ENCODE measurements at regions not wholly inside any gene's neighbourhood (a gene's known extent, or its start where the extent isn't known, plus 50 kb on each side); places are given as distances from the start of the nearest gene placed in this dataset.
A peak's percentile ranks its signal among the peaks of the same experiment; 100 is the strongest.

- H3K27me3 Mint-ChIP-seq: peaks cover 3% of the 10 kb centered on the region
Observed at GRCh38 chr17:45646288-45646988, 137.7 kb upstream of the CRHR1 start.

GRCh38 chr17:45648642-45649041 is 135.5 kb upstream of the CRHR1 start:
- peak; percentile 45 for TF ChIP-seq CTCF (conservative IDR thresholded peaks at IDR 0.05)
- no peak overlapping the region for H3K27ac Mint-ChIP-seq
- no peaks in the 10 kb centered on the region for H3K9me3 Mint-ChIP-seq
- H3K36me3 Mint-ChIP-seq: no peaks in the 10 kb centered on the region
- DNase-seq (ENCODE audit: extremely low spot score, unreplicated experiment): no peak
- no peaks in the 10 kb centered on the region for H3K4me1 Mint-ChIP-seq (ENCODE audit: unreplicated experiment)
- peaks cover 3% of the 10 kb centered on the region for H3K27me3 Mint-ChIP-seq
- H3K4me3 Mint-ChIP-seq: no peak overlapping the region

More at GRCh38 chr17:45646288-45646988, 137.7 kb upstream of the CRHR1 start:
- no peaks in the 10 kb centered on the region for H3K9me3 Mint-ChIP-seq
- no peak overlapping the region for H3K27ac Mint-ChIP-seq
- no peak overlapping the region for H3K4me3 Mint-ChIP-seq
- no peaks in the 10 kb centered on the region for H3K36me3 Mint-ChIP-seq
- no peaks in the 10 kb centered on the region for H3K4me1 Mint-ChIP-seq (ENCODE audit: unreplicated experiment)
- DNase-seq (ENCODE audit: extremely low spot score, unreplicated experiment): no peak
- no peak for TF ChIP-seq CTCF (conservative IDR thresholded peaks at IDR 0.05)

- peaks cover 3% of the 10 kb centered on the region for H3K27me3 Mint-ChIP-seq
- no peaks in the 10 kb centered on the region for H3K36me3 Mint-ChIP-seq
- H3K9me3 Mint-ChIP-seq: no peaks in the 10 kb centered on the region
- TF ChIP-seq CTCF (conservative IDR thresholded peaks at IDR 0.05): no peak
- H3K27ac Mint-ChIP-seq: no peak overlapping the region
- no peaks in the 10 kb centered on the region for H3K4me1 Mint-ChIP-seq (ENCODE audit: unreplicated experiment)
- no peak for DNase-seq (ENCODE audit: extremely low spot score, unreplicated experiment)
- H3K4me3 Mint-ChIP-seq: no peak overlapping the region
Observed at GRCh38 chr17:45649796-45650195, 134.3 kb upstream of the CRHR1 start.

GRCh38 chr17:45650561-45650960 is 133.6 kb upstream of the CRHR1 start:
- Mint-ChIP-seq H3K27ac (no peak overlapping the region), H3K4me3 (no peak overlapping the region), H3K4me1 (ENCODE audit: unreplicated experiment) (no peaks in the 10 kb centered on the region), H3K9me3 (no peaks in the 10 kb centered on the region), H3K27me3 (peaks cover 3% of the 10 kb centered on the region), H3K36me3 (no peaks in the 10 kb centered on the region)
- TF ChIP-seq CTCF (conservative IDR thresholded peaks at IDR 0.05): no peak
- DNase-seq (ENCODE audit: extremely low spot score, unreplicated experiment): no peak

GRCh38 chr17:45651145-45651709 is 132.9 kb upstream of the CRHR1 start:
- Mint-ChIP-seq H3K27ac (no peak overlapping the region), H3K4me1 (ENCODE audit: unreplicated experiment) (no peaks in the 10 kb centered on the region), H3K4me3 (no peak overlapping the region), H3K36me3 (no peaks in the 10 kb centered on the region), H3K27me3 (peaks cover 3% of the 10 kb centered on the region), H3K9me3 (no peaks in the 10 kb centered on the region)
- TF ChIP-seq CTCF (conservative IDR thresholded peaks at IDR 0.05): no peak
- no peak for DNase-seq (ENCODE audit: extremely low spot score, unreplicated experiment)
